IMR-90 (cell line): ENCODE measurements at regions not wholly inside any gene's neighbourhood (a gene's known extent, or its start where the extent isn't known, plus 50 kb on each side); places are given as distances from the start of the nearest gene placed in this dataset.

ENCODE experiments used
- ATAC-seq: fragments of 200-7000 bp; cut with Tn5 transposase; 2 replicates; pipeline ENCODE4 v1.9.1; 2020; ENCODE audit warnings: low read depth, mild to moderate bottlenecking, moderate library complexity
- BruUV-seq: library from RNA; stranded (reverse); fragments of 400-500 nt; replicated peaks from 2 replicates; lab custom pipeline; 2021; lab: Mats Ljungman, UMichigan
- CTCF ChIA-PET: fragments of 300-600 bp; formaldehyde crosslinking; extraction: SDS; loops from one replicate; lab custom pipeline; 2021; ENCODE audit warnings: antibody characterized with exemption; lab: Yijun Ruan, JAX
- POLR2A ChIA-PET: fragments of 300-600 bp; sonication (Branson Sonifier 250); formaldehyde crosslinking; loops from one replicate; lab custom pipeline; 2022; ENCODE audit warnings: antibody characterized with exemption; ENCODE audit not compliant: unreplicated experiment; lab: Charles Lee
- DNase-seq: peaks from one replicate; pipeline ENCODE4 v3.0.0; 2013
- H2AFZ ChIP-seq: replicated peaks from 2 replicates; pipeline ENCODE3; 2013; ENCODE audit warnings: low read length, mild to moderate bottlenecking; ENCODE audit not compliant: poor library complexity
- H2AK5ac ChIP-seq: 2 replicates; pipeline ENCODE4 v1.6.1; 2013; ENCODE audit warnings: low read depth, low read length, inconsistent platforms
- H2AK9ac ChIP-seq: replicated peaks from 2 replicates; pipeline ENCODE3; 2013; ENCODE audit warnings: mild to moderate bottlenecking, low read depth, low read length, moderate library complexity; ENCODE audit not compliant: poor library complexity
- H2BK120ac ChIP-seq: 2 replicates; pipeline ENCODE4 v1.6.1; 2013; ENCODE audit warnings: low read depth, low read length, inconsistent platforms
- H2BK15ac ChIP-seq: 3 replicates; pipeline ENCODE4 v1.6.1; 2013; ENCODE audit warnings: low read depth, low read length, inconsistent platforms
- H2BK20ac ChIP-seq: 2 replicates; pipeline ENCODE4 v1.6.1; 2013; ENCODE audit warnings: low read depth, mild to moderate bottlenecking, inconsistent platforms, low read length, moderate library complexity
- H2BK5ac ChIP-seq: 2 replicates; pipeline ENCODE4 v1.6.1; 2013; ENCODE audit warnings: mild to moderate bottlenecking, low read depth, low read length, inconsistent platforms; ENCODE audit not compliant: poor library complexity, severe bottlenecking
- H3K14ac ChIP-seq: replicated peaks from 2 replicates; pipeline ENCODE4 v1.6.1; 2013; ENCODE audit warnings: low read depth, low read length, inconsistent platforms
- H3K18ac ChIP-seq: 2 replicates; pipeline ENCODE4 v1.6.1; 2013; ENCODE audit warnings: low read depth, low read length, control low read depth
- H3K23ac ChIP-seq: 2 replicates; pipeline ENCODE4 v1.6.1; 2013; ENCODE audit warnings: low read depth, low read length, inconsistent platforms
- H3K27ac ChIP-seq: 2 replicates; pipeline ENCODE4 v1.5.1; 2013; ENCODE audit warnings: mild to moderate bottlenecking, control low read depth, low read length; ENCODE audit not compliant: insufficient read depth
- H3K27me3 ChIP-seq: 2 replicates; pipeline ENCODE4 v1.6.1; 2013; ENCODE audit warnings: low read length; ENCODE audit not compliant: control insufficient read depth, insufficient read depth
- H3K36me3 ChIP-seq: 2 replicates; pipeline ENCODE4 v1.6.1; 2013; ENCODE audit warnings: low read length, mixed read lengths; ENCODE audit not compliant: control insufficient read depth, insufficient read depth
- H3K4ac ChIP-seq: 2 replicates; pipeline ENCODE4 v1.6.1; 2013; ENCODE audit warnings: low read depth, low read length, inconsistent platforms
- H3K4me1 ChIP-seq: 2 replicates; pipeline ENCODE4 v1.6.1; 2013; ENCODE audit warnings: low read length, mixed read lengths; ENCODE audit not compliant: control insufficient read depth, insufficient read depth
- H3K4me2 ChIP-seq: 2 replicates; pipeline ENCODE4 v1.6.1; 2013; ENCODE audit warnings: low read depth, mild to moderate bottlenecking, control low read depth, low read length, moderate library complexity
- H3K4me3 ChIP-seq: 2 replicates; pipeline ENCODE4 v1.5.1; 2013; ENCODE audit warnings: low read depth, mild to moderate bottlenecking, control low read depth, low read length, moderate library complexity; ENCODE audit not compliant: insufficient read depth
- H3K56ac ChIP-seq: 2 replicates; pipeline ENCODE4 v1.6.1; 2013; ENCODE audit warnings: low read length, inconsistent platforms; ENCODE audit not compliant: insufficient read depth; ENCODE audit errors: extremely low read depth
- H3K79me1 ChIP-seq, 2 experiments: 2 replicates each; pipeline ENCODE4 v1.6.1; 2013; ENCODE audit warnings: low read length in 2 of 2, inconsistent platforms in 1 of 2, low read depth in 1 of 2
- H3K9ac ChIP-seq: 2 replicates; pipeline ENCODE4 v1.6.1; 2013; ENCODE audit warnings: low read depth, low read length, control low read depth
- H3K9me1 ChIP-seq: 2 replicates; pipeline ENCODE4 v1.6.1; 2013; ENCODE audit warnings: low read length, inconsistent platforms; ENCODE audit not compliant: insufficient read depth
- H3K9me3 ChIP-seq: 2 replicates; pipeline ENCODE4 v1.6.1; 2013; ENCODE audit warnings: low read length; ENCODE audit not compliant: control insufficient read depth, insufficient read depth
- H4K20me1 ChIP-seq: 2 replicates; pipeline ENCODE4 v1.6.1; 2013; ENCODE audit warnings: low read length, inconsistent platforms; ENCODE audit not compliant: insufficient read depth
- H4K5ac ChIP-seq: 2 replicates; pipeline ENCODE4 v1.6.1; 2013; ENCODE audit warnings: mild to moderate bottlenecking, low read depth, low read length, control low read depth
- H4K8ac ChIP-seq, 2 experiments: 2 replicates each; pipeline ENCODE4 v1.6.1; 2013; ENCODE audit warnings: low read depth in 2 of 2, low read length in 2 of 2, control low read depth in 1 of 2, inconsistent platforms in 1 of 2
- H4K91ac ChIP-seq: 2 replicates; pipeline ENCODE4 v1.6.1; 2013; ENCODE audit warnings: low read depth, low read length, inconsistent platforms; ENCODE audit not compliant: insufficient read depth
- BHLHE40 ChIP-seq: fragments of 150-350 bp; IDR thresholded peaks from 2 replicates; pipeline ENCODE4 v1.6.1; 2016; ENCODE audit warnings: mild to moderate bottlenecking, low read depth, low read length
- CEBPB ChIP-seq: IDR thresholded peaks from 2 replicates; pipeline ENCODE4 v1.6.1; 2012; ENCODE audit warnings: low read depth, low read length, improper control_type of control experiment
- CHD1 ChIP-seq: IDR thresholded peaks from 2 replicates; pipeline ENCODE4 v1.6.1; 2012; ENCODE audit warnings: low read depth, low read length, improper control_type of control experiment
- FOS ChIP-seq: fragments of 150-350 bp; IDR thresholded peaks from 2 replicates; pipeline ENCODE4 v1.6.1; 2016; ENCODE audit warnings: low read depth, low read length
- MAFK ChIP-seq: IDR thresholded peaks from 2 replicates; pipeline ENCODE4 v1.6.1; 2012; ENCODE audit warnings: low read depth, low read length, improper control_type of control experiment
- NFE2L2 ChIP-seq: fragments of 150-350 bp; IDR thresholded peaks from 2 replicates; pipeline ENCODE4 v1.6.1; 2016; ENCODE audit warnings: low read depth, mild to moderate bottlenecking, low read length
- POLR2A ChIP-seq: IDR thresholded peaks from 2 replicates; pipeline ENCODE4 v1.6.1; 2012; ENCODE audit warnings: mild to moderate bottlenecking, low read depth, low read length
- RAD21 ChIP-seq: IDR thresholded peaks from 2 replicates; pipeline ENCODE4 v1.6.1; 2012; ENCODE audit warnings: low read length, improper control_type of control experiment
- RCOR1 ChIP-seq: IDR thresholded peaks from 2 replicates; pipeline ENCODE4 v1.6.1; 2012; ENCODE audit warnings: mild to moderate bottlenecking, low read length, improper control_type of control experiment; ENCODE audit not compliant: insufficient replicate concordance
- RFX5 ChIP-seq: IDR thresholded peaks from 2 replicates; pipeline ENCODE4 v1.8.0; 2012; ENCODE audit warnings: low read depth, mild to moderate bottlenecking, low read length, moderate library complexity
- SMC3 ChIP-seq: fragments of 150-350 bp; IDR thresholded peaks from 2 replicates; pipeline ENCODE4 v1.6.1; 2016; ENCODE audit warnings: low read depth, mild to moderate bottlenecking, antibody characterized with exemption, low read length, moderate library complexity
- WGBS, 2 experiments: methylation state at CpG; one replicate each; pipeline versions ENCODE4 v1.1.5 to v1.1.7; 2013; ENCODE audit warnings: missing lambda C conversion rate in 2 of 2; ENCODE audit not compliant: insufficient read length in 1 of 2; ENCODE audit errors: extremely low coverage in 2 of 2; 5-methylcytosine and 5-hydroxymethylcytosine counted together
- dilution Hi-C: fragments of 300-500 bp; cut with HindIII; formaldehyde crosslinking; loops from one replicate; pipeline ENCODE4 v1.14.3; 2018; ENCODE audit warnings: low sequenced_read_pairs; ENCODE audit not compliant: unreplicated experiment
- in situ Hi-C: fragments of 300-500 bp; cut with MboI; formaldehyde crosslinking; loops from 3 replicates; pipeline ENCODE4 v1.14.3; 2019; ENCODE audit warnings: low sequenced_read_pairs, inconsistent platforms, mixed read lengths
- intact Hi-C: fragments of 100-400 bp; cut with micrococcal nuclease; formaldehyde crosslinking; loops from 2 replicates; pipeline ENCODE4 v1.10.0; 2022
- TF ChIP-seq, protein P1 (sequence below): fragments of 150-350 bp; IDR thresholded peaks from 2 replicates; pipeline ENCODE4 v1.6.1; 2016; ENCODE audit warnings: low read depth, mild to moderate bottlenecking, low read length, moderate library complexity, borderline replicate concordance

DNA sequence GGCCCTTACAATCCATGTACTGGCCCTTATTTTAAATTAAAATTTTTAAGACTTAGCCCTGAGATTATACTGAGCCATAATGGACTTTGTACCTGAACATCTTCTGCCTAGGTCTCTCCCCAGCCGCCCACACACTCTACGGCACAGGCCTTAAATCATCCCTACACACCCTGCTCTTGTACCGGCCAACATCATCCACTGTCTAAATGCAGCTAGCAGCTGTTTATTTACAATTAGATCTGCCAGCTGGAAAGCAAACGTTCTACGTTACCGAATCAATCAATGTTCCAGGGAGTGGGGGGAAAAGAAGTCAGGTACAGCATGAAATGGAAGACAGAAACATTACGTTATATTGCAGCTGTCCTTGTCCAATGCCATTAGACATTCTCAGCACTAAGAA lies 88.4 kb upstream of the GRAMD2B start:
- Histone ChIP-seq H3K9me1 (no peaks in the 10 kb centered on the region), H4K8ac (no peak overlapping the region), H2BK15ac (no peak overlapping the region), H3K4me1 (no peaks in the 10 kb centered on the region), H2BK20ac (no peak overlapping the region), H3K18ac (no peak overlapping the region), H3K27me3 (peaks cover 11% of the 10 kb centered on the region), H4K5ac (no peak overlapping the region), H2BK5ac (no peak overlapping the region), H3K4me3 (no peak overlapping the region), H4K20me1 (no peaks in the 10 kb centered on the region), H2AK5ac (no peak overlapping the region), H3K9me3 (no peaks in the 10 kb centered on the region), H3K9ac (no peak overlapping the region), H3K27ac (no peak overlapping the region), H3K4me2 (no peak overlapping the region), H3K4ac (no peak overlapping the region), H3K36me3 (no peaks in the 10 kb centered on the region), H2AK9ac (no peak overlapping the region), H3K14ac (no peak overlapping the region), H3K56ac (no peak overlapping the region), H3K79me1 (no peaks in the 10 kb centered on the region), H2BK120ac (no peak overlapping the region), H2AFZ (no peak overlapping the region), H4K91ac (no peak overlapping the region), H3K23ac (no peak overlapping the region; the same call in 1 of the 2 replicates)
- dilution Hi-C loops, result no loop called here
- no CpG with 5 or more reads among the region's 7 CpGs for WGBS, 2 experiments
- in situ Hi-C loops, result no loop called here
- DNase-seq, result no peak
- no peak for ATAC-seq
- CTCF ChIA-PET, result interaction anchor here (0.6 kb wide), 1 partner anchor 11 kb away, joined by 6 read pairs; no protein-coding TSS in a partner anchor
- POLR2A ChIA-PET, result no interaction called here
- intact Hi-C loops, result loop anchor here (5.0 kb wide), 1 partner anchor 468 kb away; no protein-coding TSS in a partner anchor
- TF ChIP-seq RFX5, result no peak
- no peak for TF ChIP-seq BHLHE40
- no peak for TF ChIP-seq RAD21
- TF ChIP-seq CEBPB, result no peak
- TF ChIP-seq MAFK, result no peak
- TF ChIP-seq CHD1, result no peak
- TF ChIP-seq FOS, result no peak
- TF ChIP-seq SMC3, result no peak
- no peak for TF ChIP-seq RCOR1
- TF ChIP-seq, protein P1, sequence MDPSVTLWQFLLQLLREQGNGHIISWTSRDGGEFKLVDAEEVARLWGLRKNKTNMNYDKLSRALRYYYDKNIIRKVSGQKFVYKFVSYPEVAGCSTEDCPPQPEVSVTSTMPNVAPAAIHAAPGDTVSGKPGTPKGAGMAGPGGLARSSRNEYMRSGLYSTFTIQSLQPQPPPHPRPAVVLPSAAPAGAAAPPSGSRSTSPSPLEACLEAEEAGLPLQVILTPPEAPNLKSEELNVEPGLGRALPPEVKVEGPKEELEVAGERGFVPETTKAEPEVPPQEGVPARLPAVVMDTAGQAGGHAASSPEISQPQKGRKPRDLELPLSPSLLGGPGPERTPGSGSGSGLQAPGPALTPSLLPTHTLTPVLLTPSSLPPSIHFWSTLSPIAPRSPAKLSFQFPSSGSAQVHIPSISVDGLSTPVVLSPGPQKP, result no peak
- no peak for TF ChIP-seq POLR2A
- no peak for TF ChIP-seq NFE2L2
- BruUV-seq, result no TSS peak
